ENCODE measurements at regions not wholly inside any gene's neighbourhood (a gene's known extent, or its start where the extent isn't known, plus 50 kb on each side); places are given as distances from the start of the nearest gene placed in this dataset.
"Not testable (repeated sequence)": the region's sequence is repeated elsewhere in the genome, so short reads cannot be mapped to it uniquely, and the experiment has no call there.

DNA sequence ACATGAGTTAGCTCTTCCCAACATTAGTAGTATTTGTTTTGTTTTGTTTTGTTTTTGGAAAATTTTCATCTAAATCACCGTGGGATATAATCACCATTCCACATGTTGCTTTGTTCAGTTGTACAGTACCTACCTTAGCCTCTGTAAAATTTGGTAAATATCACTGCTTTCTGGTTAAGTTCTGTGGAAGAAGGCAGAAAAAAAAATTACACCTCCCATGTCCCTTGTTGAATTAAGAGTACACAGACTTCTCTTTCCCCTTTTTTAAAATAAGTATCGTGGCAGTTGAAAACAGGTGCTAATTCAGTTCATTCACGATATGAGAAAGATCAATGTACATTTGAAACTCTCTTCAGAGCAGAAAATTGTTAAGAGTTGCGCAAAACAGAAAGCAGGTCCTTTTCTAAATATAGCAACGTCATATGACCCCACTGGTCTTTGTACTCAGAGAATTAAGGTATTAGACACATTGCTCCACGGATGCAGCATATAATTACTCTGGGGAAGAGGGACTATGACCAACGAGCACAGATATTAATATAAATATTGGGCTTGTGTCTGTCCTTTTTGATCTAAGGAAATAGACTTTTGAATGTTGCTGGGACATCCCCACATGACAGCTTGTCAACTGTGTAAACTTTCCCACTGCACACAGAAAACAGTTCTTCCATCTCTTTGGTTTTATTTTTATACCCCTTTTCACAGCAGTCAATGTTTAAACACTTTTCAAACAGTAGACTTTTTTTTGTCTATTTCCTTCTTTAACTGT, 58.6 kb upstream of the ZNF217 start:
- Mint-ChIP-seq H3K4me3 (peak overlapping the region; percentile 76), H3K9me3 (no peaks in the 10 kb centered on the region), H3K27me3 (no peaks in the 10 kb centered on the region), H3K27ac (peak overlapping the region; percentile 98), H3K36me3 (no peaks in the 10 kb centered on the region), H3K4me1 (peaks cover 46% of the 10 kb centered on the region)
- DNase-seq: no peak

DNA sequence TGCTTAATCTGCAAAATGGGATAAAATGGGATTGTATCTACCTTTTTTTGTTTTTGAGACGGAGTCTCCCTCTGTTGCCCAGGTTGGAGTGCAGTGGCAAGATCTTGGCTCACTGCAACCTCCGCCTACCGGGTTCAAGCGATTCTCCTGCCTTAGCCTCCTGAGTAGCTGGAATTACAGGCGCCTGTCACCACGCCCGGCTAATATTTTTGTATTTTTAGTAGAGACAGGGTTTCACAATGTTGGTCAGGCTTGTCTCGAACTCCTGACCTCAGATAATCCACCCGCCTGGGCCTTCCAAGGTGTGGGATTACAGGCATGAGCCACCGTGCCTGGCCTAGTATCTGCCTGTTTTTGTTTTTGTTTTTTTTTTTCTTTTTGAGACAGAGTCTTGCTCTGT, 55.9 kb upstream of the ZNF217 start:
- not testable (repeated sequence) for H3K4me3 Mint-ChIP-seq, H3K27ac Mint-ChIP-seq, H3K9me3 Mint-ChIP-seq, DNase-seq, H3K27me3 Mint-ChIP-seq, H3K36me3 Mint-ChIP-seq
- peaks cover 25% of the 10 kb centered on the region for H3K4me1 Mint-ChIP-seq

GRCh38 chr20:53647286-53647821, 53.7 kb upstream of the ZNF217 start:
- H3K27me3 Mint-ChIP-seq: no peaks in the 10 kb centered on the region
- no peak overlapping the region for H3K27ac Mint-ChIP-seq
- no peaks in the 10 kb centered on the region for H3K36me3 Mint-ChIP-seq
- H3K4me1 Mint-ChIP-seq: peaks cover 27% of the 10 kb centered on the region
- H3K9me3 Mint-ChIP-seq: no peaks in the 10 kb centered on the region
- DNase-seq: no peak
- H3K4me3 Mint-ChIP-seq: no peak overlapping the region

- Mint-ChIP-seq H3K9me3 (no peaks in the 10 kb centered on the region), H3K27ac (no peak overlapping the region), H3K4me1 (peaks cover 26% of the 10 kb centered on the region), H3K36me3 (no peaks in the 10 kb centered on the region), H3K4me3 (no peak overlapping the region), H3K27me3 (no peaks in the 10 kb centered on the region)
- DNase-seq: no peak
Observed at GRCh38 chr20:53646550-53646949, 52.9 kb upstream of the ZNF217 start.

DNA sequence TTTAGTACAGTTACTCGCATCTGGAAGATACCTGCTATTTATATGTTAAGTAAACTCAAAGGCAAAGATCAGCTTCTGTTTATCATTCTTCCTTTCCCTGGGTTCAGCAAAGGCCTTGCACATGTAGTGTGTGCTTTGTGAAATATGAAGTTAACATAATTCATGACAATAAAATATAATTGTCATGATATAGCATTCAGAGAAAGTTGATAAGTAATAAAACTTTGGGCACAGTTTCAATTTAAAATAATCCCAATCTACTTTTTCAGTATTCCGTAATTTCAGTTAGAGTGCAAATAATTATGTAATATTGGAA, 51.9 kb upstream of the ZNF217 start:
- Mint-ChIP-seq H3K9me3 (no peaks in the 10 kb centered on the region), H3K27me3 (no peaks in the 10 kb centered on the region), H3K4me1 (peaks cover 29% of the 10 kb centered on the region), H3K27ac (no peak overlapping the region), H3K4me3 (no peak overlapping the region), H3K36me3 (no peaks in the 10 kb centered on the region)
- no peak for DNase-seq

DNA sequence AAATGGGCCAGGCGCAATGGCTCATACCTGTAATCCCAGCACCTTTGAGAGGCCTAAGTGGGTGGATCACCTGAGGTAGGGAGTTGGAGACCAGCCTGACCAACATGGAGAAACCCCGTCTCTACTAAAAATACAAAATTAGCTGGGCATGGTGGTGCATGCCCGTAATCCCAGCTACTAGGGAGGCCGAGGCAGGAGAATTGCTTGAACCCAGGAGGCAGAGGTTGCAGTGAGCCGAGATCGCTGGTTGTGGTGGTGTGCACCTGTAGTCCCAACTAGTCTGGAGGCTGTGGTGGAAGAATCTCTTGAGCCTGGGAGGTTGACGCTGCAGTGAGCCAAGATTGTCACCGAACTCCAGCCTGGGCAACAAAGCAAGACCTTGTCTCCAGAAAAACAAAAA, 50.5 kb upstream of the ZNF217 start:
- H3K27me3 Mint-ChIP-seq, H3K36me3 Mint-ChIP-seq, H3K9me3 Mint-ChIP-seq, DNase-seq, H3K4me3 Mint-ChIP-seq: not testable (repeated sequence)
- Mint-ChIP-seq H3K27ac (peak overlapping the region; percentile 29), H3K4me1 (peaks cover 38% of the 10 kb centered on the region)
